HS-27A (cell line): ENCODE measurements at regions not wholly inside any gene's neighbourhood (a gene's known extent, or its start where the extent isn't known, plus 50 kb on each side); places are given as distances from the start of the nearest gene placed in this dataset.
"Not testable (repeated sequence)": the region's sequence is repeated elsewhere in the genome, so short reads cannot be mapped to it uniquely, and the experiment has no call there.

Experiments
- DNase-seq: peaks from one replicate; pipeline ENCODE4 v3.0.0-alpha.2; 2012; ENCODE audit warnings: low read depth, missing footprints

- DNase-seq, result no peak
These were observed 224.7 kb downstream of the CAAP1 start for GRCh38 chr9:26667882-26668281.

- DNase-seq, result no peak
These were observed 226.9 kb downstream of the CAAP1 start for GRCh38 chr9:26665666-26666065.

- not testable (repeated sequence) for DNase-seq
These were observed 228.4 kb downstream of the CAAP1 start for GRCh38 chr9:26664087-26664773.

- DNase-seq, result no peak
These were observed 230.1 kb downstream of the CAAP1 start for GRCh38 chr9:26662476-26662875.

GRCh38 chr9:26658476-26658875 is 234.1 kb downstream of the CAAP1 start:
- no peak for DNase-seq

- DNase-seq, result no peak
These were observed 234.6 kb downstream of the CAAP1 start for GRCh38 chr9:26657958-26658357.

- DNase-seq, result no peak
These were observed 236.4 kb downstream of the CAAP1 start for GRCh38 chr9:26656003-26656870.

GRCh38 chr9:26655166-26655565 is 237.4 kb downstream of the CAAP1 start:
- DNase-seq, result no peak

- DNase-seq, result no peak
These were observed 242.3 kb downstream of the CAAP1 start for GRCh38 chr9:26650325-26650724.

- DNase-seq, result no peak
These were observed 248.8 kb downstream of the CAAP1 start for GRCh38 chr9:26643826-26644225.

- no peak for DNase-seq
These were observed 252.8 kb downstream of the CAAP1 start for GRCh38 chr9:26639761-26640160.

GRCh38 chr9:26637101-26637500 is 255.5 kb downstream of the CAAP1 start:
- no peak for DNase-seq

- DNase-seq, result not testable (repeated sequence)
These were observed 278.7 kb downstream of the CAAP1 start for GRCh38 chr9:26613851-26614350.

- DNase-seq, result no peak
These were observed 280.4 kb downstream of the CAAP1 start for GRCh38 chr9:26612211-26612610.

GRCh38 chr9:26606756-26607155 is 285.8 kb downstream of the CAAP1 start:
- no peak for DNase-seq

GRCh38 chr9:26605367-26605766 is 287.2 kb downstream of the CAAP1 start:
- no peak for DNase-seq

GRCh38 chr9:26604076-26604662 is 288.4 kb downstream of the CAAP1 start:
- DNase-seq, result no peak

- DNase-seq, result no peak
These were observed 289.0 kb downstream of the CAAP1 start for GRCh38 chr9:26603617-26604016.

GRCh38 chr9:26597542-26598149 is 295.0 kb downstream of the CAAP1 start:
- no peak for DNase-seq

- no peak for DNase-seq
These were observed 313.5 kb downstream of the CAAP1 start for GRCh38 chr9:26579056-26579455.

GRCh38 chr9:26574898-26575440 is 317.6 kb downstream of the CAAP1 start:
- no peak for DNase-seq

- DNase-seq, result no peak
These were observed 318.3 kb downstream of the CAAP1 start for GRCh38 chr9:26574256-26574655.
